HEK293 (cell line): ENCODE measurements at regions not wholly inside any gene's neighbourhood (a gene's known extent, or its start where the extent isn't known, plus 50 kb on each side); places are given as distances from the start of the nearest gene placed in this dataset.

Source experiments
- CTCF ChIA-PET: fragments of 350-600 bp; formaldehyde crosslinking; extraction: SDS; loops from one replicate; lab custom pipeline; 2021; ENCODE audit warnings: antibody characterized with exemption; lab: Yijun Ruan, JAX
- POLR2A ChIA-PET: fragments of 300-600 bp; formaldehyde crosslinking; extraction: SDS; loops from one replicate; lab custom pipeline; 2020; ENCODE audit warnings: antibody characterized with exemption, inconsistent platforms; lab: Yijun Ruan, JAX
- H3K27ac ChIP-seq: fragments of 200-500 bp; sonication (Bioruptor generic); 2 replicates; pipeline ENCODE4 v1.5.1; 2014; ENCODE audit warnings: low read depth, low read length, control low read depth, inconsistent platforms; ENCODE audit errors: extremely low read depth
- H3K36me3 ChIP-seq, 2 experiments: fragments of 200-500 bp in 1 of 2; sonication (Bioruptor generic) in 1 of 2; 1 replicate in 1 of 2; 2 replicates in 1 of 2; pipeline ENCODE4 v1.5.1; 2014 to 2017; ENCODE audit warnings: inconsistent platforms in 2 of 2, low read length in 2 of 2; ENCODE audit not compliant: control insufficient read depth in 2 of 2, insufficient read depth in 1 of 2
- H3K4me1 ChIP-seq: fragments of 200-500 bp; sonication (Bioruptor generic); 2 replicates; pipeline ENCODE4 v1.5.1; 2014; ENCODE audit warnings: mild to moderate bottlenecking, low read length, inconsistent platforms; ENCODE audit not compliant: control insufficient read depth, insufficient read depth
- H3K4me3 ChIP-seq: 2 replicates; pipeline ENCODE4 v1.5.1; 2011; ENCODE audit warnings: low read depth, mild to moderate bottlenecking, control low read depth, low read length, moderate library complexity
- H3K9me3 ChIP-seq: fragments of 200-500 bp; sonication (Bioruptor generic); 2 replicates; pipeline ENCODE4 v1.5.1; 2014; ENCODE audit warnings: low read depth, low read length, inconsistent platforms; ENCODE audit not compliant: control insufficient read depth, insufficient read depth
- BCL11A ChIP-seq: fragments of 450-650 bp; formaldehyde crosslinking; IDR thresholded peaks from 2 replicates; pipeline ENCODE4 v1.5.1; 2016; ENCODE audit warnings: low read depth, missing biosample characterization, missing genetic modification characterization
- BCL11B ChIP-seq: fragments of 450-650 bp; formaldehyde crosslinking; IDR thresholded peaks from 2 replicates; pipeline ENCODE4 v1.5.1; 2016; ENCODE audit warnings: low read depth, missing biosample characterization, missing genetic modification characterization
- HOXA7 ChIP-seq: sonication (generic); formaldehyde crosslinking; IDR thresholded peaks from 2 replicates; pipeline ENCODE4 v1.8.1; 2022; ENCODE audit warnings: missing genetic modification reagents, borderline replicate concordance
- HOXC10 ChIP-seq: sonication (generic); formaldehyde crosslinking; IDR thresholded peaks from 2 replicates; pipeline ENCODE4 v1.8.1; 2023; ENCODE audit warnings: mild to moderate bottlenecking, missing genetic modification reagents
- KLF9 ChIP-seq: fragments of 450-650 bp; formaldehyde crosslinking; IDR thresholded peaks from 2 replicates; pipeline ENCODE4 v1.5.1; 2016; ENCODE audit warnings: missing biosample characterization, missing genetic modification characterization, low read depth
- MEIS1 ChIP-seq: sonication (generic); formaldehyde crosslinking; IDR thresholded peaks from 2 replicates; pipeline ENCODE4 v1.8.1; 2022; ENCODE audit warnings: missing genetic modification reagents, mild to moderate bottlenecking, borderline replicate concordance
- MZF1 ChIP-seq: fragments of 450-650 bp; formaldehyde crosslinking; IDR thresholded peaks from 2 replicates; pipeline ENCODE4 v1.5.1; 2017; ENCODE audit warnings: missing biosample characterization, missing genetic modification characterization, borderline replicate concordance
- OSR2 ChIP-seq: fragments of 450-650 bp; formaldehyde crosslinking; IDR thresholded peaks from 2 replicates; pipeline ENCODE4 v1.5.1; 2016; ENCODE audit warnings: missing biosample characterization, missing genetic modification characterization
- SP3 ChIP-seq: fragments of 450-650 bp; formaldehyde crosslinking; IDR thresholded peaks from 2 replicates; pipeline ENCODE4 v1.5.1; 2016; ENCODE audit warnings: missing biosample characterization, missing genetic modification characterization
- YY1 ChIP-seq: fragments of 450-650 bp; formaldehyde crosslinking; IDR thresholded peaks from 2 replicates; pipeline ENCODE4 v1.5.1; 2018; ENCODE audit warnings: missing biosample characterization, missing genetic modification characterization
- ZNF112 ChIP-seq: fragments of 450-650 bp; formaldehyde crosslinking; IDR thresholded peaks from 2 replicates; pipeline ENCODE4 v1.5.0; 2017; ENCODE audit warnings: missing biosample characterization, missing genetic modification characterization
- ZNF133 ChIP-seq: fragments of 450-650 bp; formaldehyde crosslinking; IDR thresholded peaks from 2 replicates; pipeline ENCODE4 v1.5.1; 2016; ENCODE audit warnings: missing biosample characterization, missing genetic modification characterization
- ZNF140 ChIP-seq: fragments of 450-650 bp; formaldehyde crosslinking; IDR thresholded peaks from 2 replicates; pipeline ENCODE4 v1.5.1; 2016; ENCODE audit warnings: missing biosample characterization, missing genetic modification characterization
- ZNF146 ChIP-seq: fragments of 450-650 bp; formaldehyde crosslinking; IDR thresholded peaks from 2 replicates; pipeline ENCODE4 v1.5.1; 2016; ENCODE audit warnings: missing biosample characterization, missing genetic modification characterization
- ZNF16 ChIP-seq: fragments of 450-650 bp; formaldehyde crosslinking; IDR thresholded peaks from 2 replicates; pipeline ENCODE4 v1.5.1; 2016; ENCODE audit warnings: low read depth, missing biosample characterization, missing genetic modification characterization
- ZNF24 ChIP-seq: fragments of 450-650 bp; formaldehyde crosslinking; IDR thresholded peaks from 2 replicates; pipeline ENCODE4 v1.5.1; 2016; ENCODE audit warnings: missing biosample characterization, missing genetic modification characterization
- ZNF266 ChIP-seq: fragments of 450-650 bp; formaldehyde crosslinking; IDR thresholded peaks from 2 replicates; pipeline ENCODE4 v1.5.1; 2016; ENCODE audit warnings: missing biosample characterization, missing genetic modification characterization, low read depth
- ZNF335 ChIP-seq: fragments of 450-650 bp; formaldehyde crosslinking; conservative IDR thresholded peaks from 2 replicates; pipeline ENCODE4 v1.5.1; 2016; ENCODE audit warnings: missing biosample characterization, missing genetic modification characterization
- ZNF37A ChIP-seq: fragments of 450-650 bp; IDR thresholded peaks from 2 replicates; pipeline ENCODE4 v1.5.1; 2018; ENCODE audit warnings: missing biosample characterization, missing genetic modification characterization
- ZNF449 ChIP-seq: fragments of 450-650 bp; formaldehyde crosslinking; IDR thresholded peaks from 2 replicates; pipeline ENCODE4 v1.5.1; 2017; ENCODE audit warnings: missing biosample characterization, mild to moderate bottlenecking, missing genetic modification characterization, moderate library complexity
- ZNF555 ChIP-seq: fragments of 450-650 bp; formaldehyde crosslinking; conservative IDR thresholded peaks from 2 replicates; pipeline ENCODE4 v1.5.1; 2017; ENCODE audit warnings: missing biosample characterization, mild to moderate bottlenecking, missing genetic modification characterization, inconsistent platforms
- ZNF843 ChIP-seq: fragments of 450-650 bp; formaldehyde crosslinking; IDR thresholded peaks from 2 replicates; pipeline ENCODE4 v1.5.1; 2016; ENCODE audit warnings: missing biosample characterization, missing genetic modification characterization
- ZXDB ChIP-seq: fragments of 450-650 bp; formaldehyde crosslinking; IDR thresholded peaks from 2 replicates; pipeline ENCODE4 v1.5.1; 2016; ENCODE audit warnings: missing biosample characterization, missing genetic modification characterization
- TF ChIP-seq, protein P1 (sequence below): fragments of 450-650 bp; formaldehyde crosslinking; IDR thresholded peaks from 2 replicates; pipeline ENCODE4 v1.5.0; 2017; ENCODE audit warnings: missing biosample characterization, missing genetic modification characterization, borderline replicate concordance
- TF ChIP-seq, protein P2 (sequence below): fragments of 450-650 bp; formaldehyde crosslinking; IDR thresholded peaks from 2 replicates; pipeline ENCODE4 v1.5.1; 2016; ENCODE audit warnings: missing biosample characterization, missing genetic modification characterization, low read depth

GRCh38 chr13:64033921-64034320, 2618.3 kb upstream of the PCDH20 start (continued):
- TF ChIP-seq, protein P1, sequence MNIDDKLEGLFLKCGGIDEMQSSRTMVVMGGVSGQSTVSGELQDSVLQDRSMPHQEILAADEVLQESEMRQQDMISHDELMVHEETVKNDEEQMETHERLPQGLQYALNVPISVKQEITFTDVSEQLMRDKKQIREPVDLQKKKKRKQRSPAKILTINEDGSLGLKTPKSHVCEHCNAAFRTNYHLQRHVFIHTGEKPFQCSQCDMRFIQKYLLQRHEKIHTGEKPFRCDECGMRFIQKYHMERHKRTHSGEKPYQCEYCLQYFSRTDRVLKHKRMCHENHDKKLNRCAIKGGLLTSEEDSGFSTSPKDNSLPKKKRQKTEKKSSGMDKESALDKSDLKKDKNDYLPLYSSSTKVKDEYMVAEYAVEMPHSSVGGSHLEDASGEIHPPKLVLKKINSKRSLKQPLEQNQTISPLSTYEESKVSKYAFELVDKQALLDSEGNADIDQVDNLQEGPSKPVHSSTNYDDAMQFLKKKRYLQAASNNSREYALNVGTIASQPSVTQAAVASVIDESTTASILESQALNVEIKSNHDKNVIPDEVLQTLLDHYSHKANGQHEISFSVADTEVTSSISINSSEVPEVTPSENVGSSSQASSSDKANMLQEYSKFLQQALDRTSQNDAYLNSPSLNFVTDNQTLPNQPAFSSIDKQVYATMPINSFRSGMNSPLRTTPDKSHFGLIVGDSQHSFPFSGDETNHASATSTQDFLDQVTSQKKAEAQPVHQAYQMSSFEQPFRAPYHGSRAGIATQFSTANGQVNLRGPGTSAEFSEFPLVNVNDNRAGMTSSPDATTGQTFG (tag by site-specific recombination): no peak
- TF ChIP-seq ZNF16 (tag by site-specific recombination) (no peak), ZNF140 (tag by site-specific recombination) (no peak), ZNF843 (tag by site-specific recombination) (no peak)

GRCh38 chr13:64029343-64030093, 2613.9 kb upstream of the PCDH20 start:
- Histone ChIP-seq H3K4me1 (no peaks in the 10 kb centered on the region), H3K4me3 (no peak overlapping the region), H3K9me3 (no peaks in the 10 kb centered on the region), H3K36me3 (no peaks in the 10 kb centered on the region), H3K27ac (no peak overlapping the region)
- ChIA-PET POLR2A (no interaction called here), CTCF (no interaction called here)
- TF ChIP-seq ZNF24 (no peak), ZNF266 (tag by site-specific recombination) (no peak), ZNF335 (tag by site-specific recombination) (0 out of 2 replicates have a peak, but pooled peaks have one; percentile 13), ZNF146 (tag by site-specific recombination) (no peak), ZNF37A (tag by site-specific recombination) (no peak)

DNA sequence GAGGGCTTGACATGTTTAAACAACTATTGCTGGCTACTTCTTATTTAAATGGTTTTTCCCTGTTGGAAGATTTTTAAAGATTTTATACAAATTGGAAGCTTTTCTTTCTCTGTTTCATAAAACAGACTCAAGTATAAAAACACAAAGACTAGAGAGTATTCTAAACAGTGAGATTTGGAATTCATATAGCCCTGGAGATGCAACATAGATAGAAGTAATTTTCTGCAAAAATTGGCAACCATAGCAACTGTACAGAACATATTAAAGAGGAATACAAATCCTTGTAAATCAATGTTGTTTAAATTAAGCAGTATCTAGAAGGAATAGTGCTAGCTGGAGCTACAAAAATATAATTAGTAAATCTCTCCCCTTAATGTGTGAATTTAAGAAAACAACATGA, 2612.9 kb upstream of the PCDH20 start:
- Histone ChIP-seq H3K27ac (no peak overlapping the region), H3K9me3 (no peaks in the 10 kb centered on the region), H3K4me1 (no peaks in the 10 kb centered on the region), H3K4me3 (no peak overlapping the region), H3K36me3 (no peaks in the 10 kb centered on the region)
- ChIA-PET CTCF (no interaction called here), POLR2A (no interaction called here)
- TF ChIP-seq YY1 (tag by site-specific recombination) (no peak), BCL11B (no peak), ZNF112 (tag by site-specific recombination) (no peak), ZNF16 (tag by site-specific recombination) (no peak), ZNF555 (no peak), ZNF449 (tag by site-specific recombination) (no peak), MZF1 (no peak), HOXC10 (no peak), SP3 (tag by site-specific recombination) (no peak), MEIS1 (CRISPR knock-in tag) (no peak), HOXA7 (no peak), ZXDB (tag by site-specific recombination) (no peak), KLF9 (tag by site-specific recombination) (no peak), OSR2 (tag by site-specific recombination) (no peak), ZNF133 (tag by site-specific recombination) (no peak), BCL11A (tag by site-specific recombination) (no peak)
- TF ChIP-seq, protein P1 (tag by site-specific recombination): no peak
- TF ChIP-seq, protein P2, sequence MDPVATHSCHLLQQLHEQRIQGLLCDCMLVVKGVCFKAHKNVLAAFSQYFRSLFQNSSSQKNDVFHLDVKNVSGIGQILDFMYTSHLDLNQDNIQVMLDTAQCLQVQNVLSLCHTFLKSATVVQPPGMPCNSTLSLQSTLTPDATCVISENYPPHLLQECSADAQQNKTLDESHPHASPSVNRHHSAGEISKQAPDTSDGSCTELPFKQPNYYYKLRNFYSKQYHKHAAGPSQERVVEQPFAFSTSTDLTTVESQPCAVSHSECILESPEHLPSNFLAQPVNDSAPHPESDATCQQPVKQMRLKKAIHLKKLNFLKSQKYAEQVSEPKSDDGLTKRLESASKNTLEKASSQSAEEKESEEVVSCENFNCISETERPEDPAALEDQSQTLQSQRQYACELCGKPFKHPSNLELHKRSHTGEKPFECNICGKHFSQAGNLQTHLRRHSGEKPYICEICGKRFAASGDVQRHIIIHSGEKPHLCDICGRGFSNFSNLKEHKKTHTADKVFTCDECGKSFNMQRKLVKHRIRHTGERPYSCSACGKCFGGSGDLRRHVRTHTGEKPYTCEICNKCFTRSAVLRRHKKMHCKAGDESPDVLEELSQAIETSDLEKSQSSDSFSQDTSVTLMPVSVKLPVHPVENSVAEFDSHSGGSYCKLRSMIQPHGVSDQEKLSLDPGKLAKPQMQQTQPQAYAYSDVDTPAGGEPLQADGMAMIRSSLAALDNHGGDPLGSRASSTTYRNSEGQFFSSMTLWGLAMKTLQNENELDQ (tag by site-specific recombination): no peak
